ENCODE measurements at regions not wholly inside any gene's neighbourhood (a gene's known extent, or its start where the extent isn't known, plus 50 kb on each side); places are given as distances from the start of the nearest gene placed in this dataset.

DNA sequence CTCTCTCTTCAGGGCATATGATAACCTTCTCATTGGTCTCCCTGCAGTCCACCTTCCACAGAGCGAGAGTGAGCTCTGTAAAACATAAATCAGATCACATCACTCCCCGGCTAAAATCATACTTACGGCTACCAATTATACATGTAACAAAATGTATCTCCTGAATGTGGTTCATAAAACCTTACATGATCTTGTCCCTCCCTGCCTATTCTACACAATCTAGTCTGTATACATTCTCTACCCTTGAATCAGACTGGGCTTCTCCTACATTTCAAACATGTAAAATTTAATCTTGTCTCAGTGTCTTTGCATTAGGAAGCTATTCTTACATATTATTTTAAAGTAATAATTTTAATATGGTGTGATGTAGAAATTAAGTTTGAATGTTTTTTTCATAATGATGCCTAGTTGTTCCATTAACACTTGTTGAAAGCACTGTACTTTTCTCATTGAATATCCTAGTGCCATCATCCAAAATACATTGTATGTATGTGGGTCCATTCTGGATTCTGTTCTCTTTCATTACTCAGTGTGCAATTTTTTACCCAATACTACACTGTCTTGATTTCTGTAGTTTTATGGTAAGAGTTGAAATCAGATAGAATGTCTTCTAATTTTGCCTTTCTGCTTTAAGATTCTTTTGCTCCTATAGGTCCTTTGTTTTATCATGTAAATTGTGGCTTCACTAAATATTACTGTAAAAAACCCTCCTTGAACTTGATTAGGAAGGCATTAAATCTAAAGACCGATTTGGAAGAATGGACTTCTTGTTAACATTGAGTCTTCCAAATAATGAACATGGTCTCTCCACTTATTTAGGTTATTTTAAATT, 403.3 kb upstream of the EPHA7 start:
- DNase-seq (ENCODE audit: low spot score): no peak
- intact Hi-C loops (cut with DNase I): no loop called here

DNA sequence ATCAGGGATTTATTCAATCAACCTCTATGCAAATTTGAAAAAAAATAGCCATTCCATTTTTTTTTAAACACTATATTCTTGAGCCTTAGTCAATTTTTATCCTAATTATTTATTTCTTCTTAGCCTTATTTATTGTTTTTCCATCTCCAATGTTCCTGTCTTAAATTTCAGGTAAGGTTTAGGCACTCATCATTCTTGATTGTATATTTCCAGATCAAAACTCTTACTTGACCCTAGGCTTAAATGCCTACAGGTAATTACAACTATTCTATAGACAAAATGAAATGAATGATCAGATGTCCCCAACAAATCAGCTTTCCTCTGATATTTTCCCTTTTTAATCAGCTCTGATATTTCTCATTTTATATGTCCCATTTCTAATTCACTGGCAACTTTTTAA, 402.6 kb upstream of the EPHA7 start:
- intact Hi-C loops (cut with DNase I): no loop called here

DNA sequence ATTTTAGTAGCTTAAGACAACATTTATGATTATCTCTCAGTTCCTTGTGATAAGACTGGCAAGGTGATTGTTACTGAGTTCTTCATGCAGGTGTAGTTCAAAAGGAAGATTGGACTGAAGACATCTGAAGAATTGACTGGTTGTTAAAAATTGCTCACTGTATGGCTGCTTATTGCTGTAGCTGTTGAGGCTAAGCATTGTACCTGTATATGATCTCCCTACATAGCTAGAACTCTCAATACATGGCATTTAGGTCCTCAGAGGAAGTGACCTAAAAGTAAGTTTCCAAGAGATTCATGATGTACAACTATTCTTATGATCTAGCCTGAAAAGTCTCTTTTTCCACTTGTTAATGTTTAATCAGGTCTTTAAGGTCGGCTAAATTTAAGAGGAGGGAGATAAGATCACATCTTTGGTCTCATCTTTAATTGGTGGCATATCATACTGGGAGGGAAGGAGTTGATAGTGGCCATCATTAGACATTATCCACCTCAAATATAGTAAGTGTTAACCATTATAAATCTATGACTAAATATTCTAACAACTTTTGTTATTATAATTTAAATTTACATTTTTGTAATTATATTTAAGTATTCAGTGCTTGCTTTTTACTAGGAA, 401.2 kb upstream of the EPHA7 start:
- intact Hi-C loops (cut with DNase I): no loop called here
- DNase-seq (ENCODE audit: low spot score): no peak

More for the DNA sequence above, 402.6 kb upstream of the EPHA7 start:
- no peak for DNase-seq (ENCODE audit: low spot score)

DNA sequence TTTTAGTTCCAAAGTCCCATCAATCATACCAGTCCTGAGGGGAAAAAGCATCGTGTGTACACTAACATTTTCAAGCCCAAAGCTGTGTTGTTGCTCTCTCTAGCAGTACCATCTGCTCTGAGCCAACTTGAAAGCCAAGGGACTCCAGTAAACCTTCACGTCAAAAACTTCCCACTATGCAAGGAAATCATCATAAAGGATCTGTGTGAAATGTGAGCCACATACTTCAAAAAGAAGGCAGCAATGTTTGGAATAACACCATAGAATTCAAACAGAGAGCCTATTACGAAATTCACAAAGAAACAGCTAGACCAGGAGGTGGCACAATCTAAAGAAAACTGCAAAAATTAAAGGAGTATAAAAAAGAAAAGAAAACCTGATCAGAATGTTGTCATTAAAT, 399.8 kb upstream of the EPHA7 start:
- intact Hi-C loops (cut with DNase I): no loop called here
- no peak for DNase-seq (ENCODE audit: low spot score)

DNA sequence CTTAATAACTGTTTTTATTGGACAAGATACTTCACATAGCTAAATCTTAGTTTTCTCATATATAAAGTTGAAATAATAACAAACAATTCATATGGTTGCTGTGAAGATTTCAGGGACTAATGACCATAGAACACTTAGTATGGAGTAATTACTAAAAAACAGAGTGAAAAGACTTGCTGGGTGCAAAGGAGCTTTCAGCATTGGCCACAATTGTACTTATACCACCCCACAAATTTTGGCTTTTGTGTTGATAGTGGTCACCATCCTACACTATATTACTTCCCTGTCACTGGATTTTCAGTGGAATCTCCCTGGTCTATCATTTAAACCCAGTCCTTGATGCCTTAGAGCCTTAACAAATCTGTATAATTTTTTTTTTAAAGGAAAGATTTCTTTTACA, 398.6 kb upstream of the EPHA7 start:
- intact Hi-C loops (cut with DNase I): no loop called here
- no peak for DNase-seq (ENCODE audit: low spot score)

DNA sequence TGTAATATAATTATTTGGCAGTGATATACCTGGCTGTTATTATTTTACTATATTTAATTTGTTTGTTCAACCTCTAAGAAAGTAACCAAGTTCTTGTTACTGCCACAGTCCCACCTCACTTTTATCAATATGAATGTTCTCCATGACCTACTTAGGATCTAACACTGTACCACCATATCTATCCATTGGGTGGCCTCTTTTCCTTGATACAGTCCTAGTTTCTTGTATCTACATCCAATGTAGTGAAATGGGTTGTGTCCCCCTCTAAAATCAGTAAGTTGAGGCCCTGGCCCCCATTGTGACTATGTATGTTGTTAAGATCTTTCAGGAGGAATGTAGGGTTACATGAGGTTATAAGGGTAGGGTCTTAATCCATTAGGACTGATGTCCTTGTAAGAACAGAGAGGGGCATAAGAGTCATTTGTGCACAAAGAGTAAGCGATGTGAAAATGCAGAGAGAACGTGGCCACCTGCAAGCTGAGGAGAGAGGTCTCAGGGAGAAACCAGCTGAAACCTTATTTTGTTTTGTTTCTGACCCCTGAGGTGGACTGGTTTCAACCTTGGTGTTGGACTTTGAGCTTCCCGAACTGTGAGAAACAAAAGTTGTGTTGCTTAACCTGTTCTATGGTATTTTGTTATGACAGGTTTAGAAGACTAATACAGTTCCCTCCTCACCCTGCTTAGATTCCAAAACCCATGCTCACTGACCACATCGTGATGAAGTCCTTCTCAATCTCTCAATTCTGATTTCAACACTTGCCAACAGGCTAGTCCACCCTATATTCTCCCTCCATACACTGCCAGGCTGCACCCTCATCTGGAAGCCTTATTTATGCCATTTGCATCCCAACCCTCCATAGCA, 387.3 kb upstream of the EPHA7 start:
- no peak for DNase-seq (ENCODE audit: low spot score)
- intact Hi-C loops (cut with DNase I): no loop called here

DNA sequence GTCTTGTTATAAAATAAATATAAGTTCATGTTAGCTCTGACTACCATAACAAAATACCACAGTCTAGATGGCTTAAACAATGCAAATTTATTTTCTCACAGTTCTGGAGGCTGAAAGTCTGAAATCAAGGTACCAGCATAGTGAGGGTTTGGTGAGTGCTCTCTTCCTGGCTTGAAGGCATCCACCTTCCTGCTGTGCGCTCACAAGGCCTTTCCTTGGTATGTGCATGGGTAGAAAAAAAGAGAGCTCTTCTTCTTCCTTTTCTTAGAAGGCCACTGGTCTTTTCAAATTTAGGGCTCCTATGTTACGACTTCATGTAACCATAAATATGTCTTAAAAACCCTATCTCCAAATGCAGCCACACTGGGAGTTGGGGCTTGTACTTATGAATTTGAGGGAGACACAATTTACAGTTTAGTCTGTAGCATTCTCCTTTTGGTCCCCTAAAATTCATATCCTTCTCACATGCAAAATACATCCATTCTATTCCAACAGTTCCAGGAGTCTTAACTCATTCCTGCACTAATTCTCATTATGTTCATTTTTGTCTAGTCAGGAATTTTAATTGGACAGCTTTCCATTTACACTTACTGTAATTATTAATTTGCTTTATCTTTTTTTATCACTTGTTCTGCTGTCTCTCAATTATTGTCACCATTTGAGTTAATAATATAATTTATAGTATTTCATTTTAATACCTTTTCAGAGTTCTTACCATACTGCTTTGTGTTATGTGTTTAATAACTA, 381.9 kb upstream of the EPHA7 start:
- intact Hi-C loops (cut with DNase I): no loop called here
- DNase-seq (ENCODE audit: low spot score): no peak

DNA sequence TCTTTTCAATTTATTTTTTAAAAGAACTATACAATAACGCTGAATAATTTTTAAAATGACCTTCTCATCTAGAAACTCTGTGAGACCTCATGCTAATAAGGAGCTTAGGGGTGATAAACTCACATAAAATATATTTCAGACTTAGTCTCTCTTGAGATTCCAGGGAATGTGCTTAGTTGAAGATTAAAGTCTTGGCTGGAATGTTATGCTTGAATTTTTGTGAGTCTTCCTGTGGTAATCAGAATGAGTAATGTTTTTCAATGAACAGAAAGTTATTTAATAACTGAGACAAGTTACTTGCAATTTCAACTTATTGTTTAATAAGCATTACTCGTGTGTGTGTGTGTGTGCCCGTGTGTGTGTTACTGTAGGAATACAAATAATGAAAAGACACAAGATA, 379.9 kb upstream of the EPHA7 start:
- intact Hi-C loops (cut with DNase I): no loop called here

DNA sequence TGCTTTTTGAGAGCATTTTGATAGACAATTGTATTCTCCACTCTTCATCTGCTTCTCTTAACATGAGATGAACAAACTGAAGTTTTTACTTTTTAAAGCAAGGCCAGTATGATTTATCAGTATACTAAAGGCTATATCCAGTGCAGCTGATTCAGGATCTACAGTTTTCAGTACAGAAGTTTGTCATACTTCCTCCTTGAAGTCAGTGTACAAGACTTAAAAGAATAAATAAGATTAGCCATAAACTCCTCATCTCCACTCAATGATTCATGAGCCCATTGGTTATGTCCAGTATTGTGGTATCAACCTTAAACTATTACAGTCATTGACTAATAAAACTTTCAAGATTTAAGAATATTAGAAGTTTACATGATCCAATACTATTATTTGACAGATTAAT, 374.8 kb upstream of the EPHA7 start:
- DNase-seq (ENCODE audit: low spot score): no peak
- intact Hi-C loops (cut with DNase I): no loop called here

More for the DNA sequence above, 379.9 kb upstream of the EPHA7 start:
- no peak for DNase-seq (ENCODE audit: low spot score)

DNA sequence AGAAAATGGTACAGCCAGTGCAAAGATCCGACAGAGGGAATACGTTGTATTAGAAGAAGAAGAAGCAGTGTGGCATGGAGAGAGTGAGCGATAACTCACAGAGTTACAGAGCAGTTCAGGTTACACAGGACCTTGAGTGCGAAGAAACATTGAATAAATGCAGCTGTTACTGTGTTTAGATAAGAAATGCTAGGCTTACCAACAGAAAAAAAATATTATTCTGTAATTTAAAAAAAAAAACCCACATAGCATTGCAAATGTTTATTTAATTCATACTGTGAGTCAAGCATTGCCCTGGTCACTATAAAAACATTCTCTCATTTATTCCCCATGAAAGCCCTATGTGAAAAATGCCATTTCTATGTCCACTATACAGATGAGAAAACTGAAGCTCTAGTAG, 373.4 kb upstream of the EPHA7 start:
- DNase-seq (ENCODE audit: low spot score): no peak
- intact Hi-C loops (cut with DNase I): no loop called here

DNA sequence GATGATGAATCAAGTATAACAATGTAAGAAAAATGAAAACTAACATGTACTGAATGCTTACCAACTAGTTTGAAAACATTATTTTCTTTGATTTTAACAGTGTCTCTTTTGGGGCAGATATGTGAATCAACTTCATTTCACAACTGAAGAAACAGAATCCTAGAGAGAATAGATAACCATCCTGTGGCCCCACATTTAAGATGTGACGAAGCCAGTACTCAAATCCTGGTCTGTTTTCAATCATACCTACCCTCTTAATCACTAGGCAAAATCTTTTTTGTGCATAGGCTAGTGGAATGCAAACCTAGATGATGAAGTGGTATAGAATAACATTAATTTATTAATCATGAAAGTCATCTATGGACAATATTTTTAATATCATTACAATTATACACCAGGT, 371.6 kb upstream of the EPHA7 start:
- DNase-seq (ENCODE audit: low spot score): no peak
- intact Hi-C loops (cut with DNase I): no loop called here

DNA sequence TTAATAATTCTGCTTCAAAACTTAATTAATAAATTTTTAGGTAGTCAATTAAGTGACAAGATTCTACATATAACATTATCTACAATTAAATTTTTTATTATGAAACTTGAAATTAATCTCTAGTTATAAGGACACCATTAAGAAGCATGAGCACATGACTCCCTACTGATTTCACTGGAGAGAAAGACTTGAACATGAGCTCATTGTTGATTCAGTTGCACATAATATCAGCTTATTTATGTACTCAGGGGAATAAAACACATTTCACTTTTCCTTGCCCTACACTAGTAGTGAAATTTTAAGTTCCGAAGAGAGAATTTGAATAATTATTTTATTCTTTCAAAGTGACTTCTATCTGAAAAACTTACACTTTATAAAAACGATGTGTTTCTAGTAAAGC, 370.2 kb upstream of the EPHA7 start:
- intact Hi-C loops (cut with DNase I): no loop called here
- no peak for DNase-seq (ENCODE audit: low spot score)

DNA sequence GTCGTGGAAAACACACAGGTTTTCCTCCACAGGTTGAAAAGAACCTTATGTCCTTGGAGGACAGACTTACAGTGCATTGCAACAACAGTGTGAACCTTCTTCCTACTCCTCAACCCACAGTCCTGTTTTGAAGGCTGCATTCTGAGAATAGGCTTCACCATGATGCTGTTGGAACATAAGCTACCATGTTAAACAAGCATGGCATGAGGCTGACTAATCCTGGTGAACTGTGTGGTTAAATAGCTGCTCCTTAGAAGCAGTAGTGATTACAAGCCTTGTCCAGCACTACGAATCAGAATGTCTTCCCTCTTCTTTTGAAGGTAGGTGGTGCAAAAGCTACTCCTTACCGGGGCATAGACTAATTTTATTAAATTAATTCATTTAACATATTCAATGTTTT, 368.5 kb upstream of the EPHA7 start:
- intact Hi-C loops (cut with DNase I): no loop called here
- DNase-seq (ENCODE audit: low spot score): no peak

DNA sequence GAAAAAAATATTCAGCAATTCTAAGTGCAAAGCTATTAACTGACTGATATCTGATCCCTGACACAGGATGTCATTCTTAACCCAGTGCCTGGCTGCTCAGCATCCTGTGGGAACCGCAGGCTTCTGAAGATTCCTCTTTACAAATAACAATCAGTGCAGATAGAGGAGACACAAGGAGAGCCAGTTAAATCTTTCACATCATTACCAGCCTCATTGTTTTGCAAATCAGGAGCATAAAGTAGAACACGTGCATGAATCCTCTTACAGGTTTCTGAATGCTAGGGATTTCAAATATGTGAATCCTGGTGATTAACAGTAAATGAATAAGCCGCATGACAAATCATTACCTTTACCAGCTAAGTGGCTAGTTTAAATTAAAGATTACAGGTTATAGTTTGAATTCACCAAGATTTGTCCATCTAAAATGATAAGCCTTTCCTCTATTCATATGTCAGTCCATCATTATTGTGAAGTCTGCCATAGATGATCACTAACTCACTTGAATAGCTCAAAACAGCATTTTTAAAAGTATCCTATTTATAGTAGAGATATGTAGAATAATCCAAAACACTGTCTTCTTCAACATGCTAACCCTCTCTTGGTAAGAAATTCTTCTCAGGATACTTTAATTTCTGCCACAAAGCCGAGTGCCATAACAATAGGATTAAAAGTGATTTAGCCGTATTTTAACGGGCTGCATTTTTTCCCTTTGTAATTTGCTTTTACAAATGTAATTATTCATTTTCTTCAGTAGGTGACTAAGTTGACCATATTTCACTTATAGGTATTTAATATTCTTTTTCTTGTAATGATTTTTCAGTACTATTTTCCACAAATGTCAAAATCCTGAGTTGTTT, 367.3 kb upstream of the EPHA7 start:
- DNase-seq (ENCODE audit: low spot score): no peak
- intact Hi-C loops (cut with DNase I): no loop called here

DNA sequence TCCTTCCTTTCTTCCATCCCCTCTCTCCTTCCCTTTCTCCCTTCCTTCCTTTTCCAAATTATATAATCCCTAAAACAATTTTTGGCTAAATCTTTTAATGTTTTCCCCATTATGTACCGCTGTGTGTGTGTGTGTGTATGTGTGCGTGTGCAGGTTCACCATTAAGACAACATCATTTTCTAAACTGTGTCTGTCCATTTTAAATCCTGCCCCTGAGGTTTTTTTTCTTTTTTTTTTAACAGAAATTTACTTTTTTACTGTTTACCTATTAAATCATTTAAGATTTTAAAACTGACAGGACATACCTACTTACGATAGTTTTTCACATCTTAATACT, 366.3 kb upstream of the EPHA7 start:
- intact Hi-C loops (cut with DNase I): no loop called here
- no peak for DNase-seq (ENCODE audit: low spot score)

DNA sequence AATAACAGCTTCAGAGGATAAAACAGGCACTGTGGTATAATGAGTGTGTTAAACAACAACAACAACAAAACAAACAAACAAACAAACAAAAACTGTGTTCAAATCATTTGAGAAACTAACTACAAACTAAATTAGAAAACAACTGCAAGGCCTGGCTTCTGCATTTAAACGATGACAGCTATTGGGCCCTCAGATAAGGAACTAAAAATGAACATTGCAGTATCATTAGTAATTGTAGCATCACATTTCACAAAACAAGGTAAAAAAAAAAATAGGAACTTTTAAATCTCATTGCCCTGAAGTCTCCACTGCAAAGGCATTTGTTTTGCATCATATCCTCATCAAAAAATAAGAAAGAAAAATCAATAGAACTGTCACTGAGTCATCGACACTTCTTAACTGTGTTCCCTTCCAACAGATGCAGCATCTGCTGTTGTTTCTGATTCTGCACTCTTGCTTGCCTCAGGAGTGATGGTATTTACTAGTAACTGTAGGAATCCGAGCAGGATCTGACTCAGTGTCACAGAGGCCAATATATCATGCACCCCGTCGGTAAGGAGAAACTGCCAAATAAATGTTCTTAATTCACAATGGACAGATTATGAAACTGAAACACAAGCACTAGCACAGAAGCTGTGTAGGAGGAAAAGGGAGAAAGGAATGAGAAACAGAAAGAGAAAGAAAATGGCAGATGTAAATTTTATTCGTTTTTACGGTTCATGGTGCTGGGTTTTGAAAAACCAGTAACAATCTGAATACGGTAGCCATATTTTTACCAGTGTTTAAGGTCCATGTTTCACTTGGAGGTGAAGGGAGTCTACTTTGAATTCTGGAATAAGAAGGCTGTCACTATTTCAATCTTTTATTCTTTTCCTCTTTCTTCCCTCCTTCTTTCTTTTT, 365.7 kb upstream of the EPHA7 start:
- DNase-seq (ENCODE audit: low spot score): no peak
- intact Hi-C loops (cut with DNase I): no loop called here

DNA sequence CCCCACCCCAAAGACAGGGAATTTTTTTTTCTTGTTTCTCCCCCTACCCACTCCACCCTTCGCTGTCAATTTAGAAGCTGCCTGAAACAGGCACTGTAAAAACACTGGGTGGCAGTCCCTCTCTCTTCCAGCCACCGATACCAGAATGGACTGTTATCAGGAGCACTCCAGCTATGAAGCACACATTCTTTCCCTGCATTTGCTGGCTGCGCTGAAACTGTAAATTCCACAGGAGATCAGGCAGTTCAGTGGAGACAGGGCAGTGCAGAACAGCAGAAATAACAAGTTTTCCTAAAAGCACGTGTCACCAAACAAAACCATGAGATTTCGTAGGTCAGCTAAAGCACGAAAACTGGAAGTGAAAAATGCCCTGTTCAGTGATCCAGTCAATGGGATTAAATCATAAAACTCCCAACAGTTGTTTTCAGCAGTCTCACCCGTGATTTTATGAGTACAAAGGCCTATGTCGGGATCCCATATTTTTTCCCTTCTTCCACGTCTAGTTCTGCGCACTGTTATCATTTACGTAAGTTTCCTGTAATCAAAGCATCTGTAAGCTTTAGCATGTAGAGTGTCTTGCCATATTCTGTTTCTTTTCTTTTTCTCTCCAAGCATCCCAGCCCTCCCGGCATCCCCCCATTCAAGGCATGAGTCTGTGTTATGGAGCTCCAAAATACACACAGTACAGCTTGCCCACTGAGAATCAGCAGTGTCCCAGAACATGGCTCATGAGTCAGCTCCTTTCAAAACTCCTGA, 359.9 kb upstream of the EPHA7 start:
- peak; percentile 77 for DNase-seq (ENCODE audit: low spot score)
- intact Hi-C loops (cut with DNase I): no loop called here
